IPS-NIHi11 (cell line): ENCODE measurements at regions not wholly inside any gene's neighbourhood (a gene's known extent, or its start where the extent isn't known, plus 50 kb on each side); places are given as distances from the start of the nearest gene placed in this dataset.

ENCODE experiments used
- DNase-seq: peaks from one replicate; pipeline ENCODE4 v3.0.0; 2012; ENCODE audit warnings: mixed read lengths, low spot score

- no peak for DNase-seq
These were observed 55.6 kb downstream of the ZNF281 start for GRCh38 chr1:200354243-200354642.

DNA sequence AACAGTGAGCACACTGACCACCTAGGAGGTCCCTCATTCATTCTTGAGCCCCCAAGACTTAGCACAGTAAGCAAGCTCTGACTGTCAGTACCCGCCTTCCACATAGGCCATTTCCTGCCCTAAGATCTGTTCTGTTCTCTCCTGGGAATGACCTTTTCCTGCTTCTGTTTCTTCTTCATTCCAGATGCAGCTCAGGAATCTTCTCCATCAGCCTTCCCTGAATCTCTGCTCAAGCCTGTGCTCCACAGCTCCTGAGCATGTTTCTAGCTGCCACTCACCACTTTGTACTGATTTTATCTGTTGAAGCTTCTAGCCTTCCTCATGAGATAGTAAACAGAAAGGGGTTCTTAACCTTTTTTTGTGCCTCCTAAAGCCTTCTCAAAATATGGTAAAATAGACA is 56.6 kb downstream of the ZNF281 start:
- no peak for DNase-seq

DNA sequence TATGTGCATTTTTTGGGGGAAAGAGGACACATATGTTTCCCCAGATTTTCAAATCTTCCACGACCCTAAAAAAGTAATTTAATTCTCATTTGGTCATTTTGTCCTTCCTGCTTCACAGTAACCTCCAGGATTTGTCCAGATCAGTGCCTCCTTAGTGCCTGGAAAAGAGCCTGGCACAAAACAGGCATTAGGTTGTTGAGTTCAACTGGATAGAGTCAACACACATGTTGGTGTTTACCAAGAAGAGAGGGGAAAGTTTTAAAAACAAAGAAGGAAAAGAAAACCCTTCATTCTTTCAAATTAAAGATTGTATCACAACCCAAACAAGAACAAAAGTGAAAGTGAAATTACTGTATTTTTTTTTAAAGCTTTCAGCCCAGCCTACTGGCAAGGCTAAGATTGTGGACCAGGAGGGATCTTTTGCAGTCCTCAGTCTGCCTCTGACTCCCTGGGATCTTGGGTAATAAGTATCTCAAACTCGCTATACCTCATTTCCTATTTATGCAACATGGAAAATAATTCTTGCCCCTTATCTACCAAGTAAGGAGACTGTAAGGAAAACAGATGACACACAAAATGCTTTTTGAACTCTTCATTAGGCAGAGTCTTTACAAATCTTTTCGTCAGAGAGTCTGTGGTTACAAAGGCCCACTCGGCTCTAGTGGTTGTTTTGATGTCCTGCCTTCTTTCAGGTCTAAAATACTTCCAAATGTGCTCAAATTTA is 57.8 kb downstream of the ZNF281 start:
- no peak for DNase-seq

DNA sequence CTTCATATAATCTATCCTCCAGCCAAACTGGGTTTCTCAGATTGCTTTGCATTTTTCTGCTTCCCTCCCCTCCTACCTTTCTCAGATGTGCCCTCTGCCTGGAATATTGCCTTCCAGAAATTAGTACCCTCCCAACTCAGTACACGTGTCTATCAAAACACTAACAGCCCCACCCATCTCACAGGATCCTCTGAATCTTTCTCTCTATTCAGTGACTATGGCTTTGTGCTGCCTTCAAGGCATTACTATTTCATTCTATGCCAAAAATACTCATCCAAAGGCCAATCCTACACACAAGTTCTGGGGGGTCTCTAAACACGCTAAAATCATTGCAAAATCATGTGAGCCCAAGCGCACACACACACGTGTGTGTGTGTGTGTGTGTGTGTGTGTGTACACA is 58.4 kb downstream of the ZNF281 start:
- DNase-seq = no peak

DNA sequence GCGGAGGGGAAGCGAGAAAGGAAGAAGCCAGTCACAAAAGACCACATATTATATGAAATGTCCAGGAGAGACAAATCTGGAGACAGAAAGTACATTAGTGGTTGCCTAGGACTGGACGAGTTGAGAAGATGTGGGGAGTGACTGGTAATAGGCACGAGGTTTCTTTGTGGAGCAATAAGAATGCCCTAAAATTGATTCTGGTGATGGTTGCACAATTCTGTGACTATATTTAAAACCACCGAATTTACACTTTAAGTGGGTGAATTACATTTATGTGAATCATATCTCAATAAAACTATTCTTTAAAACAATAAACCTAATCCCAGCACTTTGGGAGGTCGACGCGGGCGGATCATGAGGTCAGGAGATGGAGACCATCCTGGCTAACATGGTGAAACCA is 63.1 kb downstream of the ZNF281 start:
- no peak for DNase-seq

- DNase-seq = no peak
These were observed 64.3 kb downstream of the ZNF281 start for GRCh38 chr1:200345520-200345919.

- no peak for DNase-seq
These were observed 66.0 kb downstream of the ZNF281 start for GRCh38 chr1:200343874-200344273.

GRCh38 chr1:200342511-200343311 is 67.1 kb downstream of the ZNF281 start:
- no peak for DNase-seq

- no peak for DNase-seq
These were observed 71.4 kb downstream of the ZNF281 start for GRCh38 chr1:200338451-200338850.

DNA sequence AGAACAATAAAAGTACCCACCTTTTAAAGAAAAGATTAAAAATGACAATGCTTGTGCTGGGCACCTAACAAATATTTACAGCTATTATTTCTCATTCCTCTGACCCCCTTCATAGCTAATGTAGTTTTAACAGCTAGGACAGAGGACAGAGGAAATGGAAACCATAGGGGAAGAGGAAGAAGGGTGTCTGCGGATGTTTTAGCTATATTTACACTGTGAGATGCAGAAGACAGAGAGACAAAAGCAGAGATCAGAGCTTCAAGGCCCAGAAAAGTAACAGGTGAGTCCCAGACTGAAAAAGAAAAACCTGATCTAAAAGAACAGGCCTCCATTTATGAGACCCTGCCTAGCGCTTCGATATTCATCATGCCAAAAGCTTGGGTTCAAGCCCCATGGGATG is 72.0 kb downstream of the ZNF281 start:
- DNase-seq = no peak

- DNase-seq = no peak
These were observed 72.4 kb downstream of the ZNF281 start for GRCh38 chr1:200337410-200337809.

DNA sequence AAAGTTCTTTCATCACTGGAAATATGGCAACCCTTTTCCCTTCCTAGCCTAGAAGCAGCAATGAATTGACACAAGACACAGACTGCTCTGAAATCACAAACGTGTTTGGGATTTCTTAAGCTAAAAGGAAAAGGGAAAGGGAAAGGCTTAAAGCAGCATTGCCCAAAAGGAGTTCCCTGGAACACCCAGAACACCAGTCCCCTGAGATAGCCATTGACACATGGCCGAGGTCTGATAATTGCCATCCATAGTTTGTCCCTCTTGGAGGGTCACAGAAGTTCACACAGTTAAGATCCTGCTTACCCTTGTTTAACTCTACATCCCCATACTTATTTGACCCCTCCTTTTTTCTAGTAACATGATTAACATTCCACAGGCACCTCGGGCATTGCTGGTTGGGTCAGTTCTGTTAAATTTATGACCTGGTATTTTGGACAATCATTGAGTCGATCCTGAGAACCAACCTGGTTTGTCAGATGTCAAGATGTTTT is 72.9 kb downstream of the ZNF281 start:
- no peak for DNase-seq

DNA sequence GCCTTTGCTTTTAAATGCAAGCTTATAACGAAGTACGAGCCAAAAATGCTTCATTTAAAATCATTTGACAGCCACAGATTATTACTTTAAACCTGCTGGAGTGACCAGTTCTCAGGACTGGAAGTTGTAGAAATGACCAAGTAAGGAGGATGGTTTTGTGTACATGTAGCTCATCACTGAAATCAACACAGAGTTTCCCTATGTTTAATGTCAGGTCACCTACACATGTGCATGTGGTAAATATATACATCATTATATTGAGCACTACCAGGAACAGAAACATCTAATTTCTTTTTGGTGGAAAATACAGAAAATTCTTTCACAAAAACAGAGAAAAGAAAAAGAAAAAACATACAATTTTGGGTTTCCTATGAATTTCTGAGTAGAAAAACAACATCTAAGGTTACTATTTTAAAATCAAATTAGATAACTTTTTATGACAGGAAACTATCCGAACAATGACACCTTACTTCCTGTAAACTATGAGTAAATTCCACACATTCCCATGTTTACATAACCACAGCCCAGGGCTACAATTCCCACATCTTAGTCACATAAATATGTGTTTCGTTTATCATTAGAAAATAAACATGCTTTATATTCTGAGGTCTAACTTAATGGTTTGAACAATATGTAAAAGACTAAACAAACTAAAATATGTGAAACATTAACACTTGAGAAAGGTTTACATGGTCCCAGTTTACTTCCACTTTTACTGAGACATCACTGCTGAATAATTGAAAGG is 73.6 kb downstream of the ZNF281 start:
- DNase-seq = no peak

DNA sequence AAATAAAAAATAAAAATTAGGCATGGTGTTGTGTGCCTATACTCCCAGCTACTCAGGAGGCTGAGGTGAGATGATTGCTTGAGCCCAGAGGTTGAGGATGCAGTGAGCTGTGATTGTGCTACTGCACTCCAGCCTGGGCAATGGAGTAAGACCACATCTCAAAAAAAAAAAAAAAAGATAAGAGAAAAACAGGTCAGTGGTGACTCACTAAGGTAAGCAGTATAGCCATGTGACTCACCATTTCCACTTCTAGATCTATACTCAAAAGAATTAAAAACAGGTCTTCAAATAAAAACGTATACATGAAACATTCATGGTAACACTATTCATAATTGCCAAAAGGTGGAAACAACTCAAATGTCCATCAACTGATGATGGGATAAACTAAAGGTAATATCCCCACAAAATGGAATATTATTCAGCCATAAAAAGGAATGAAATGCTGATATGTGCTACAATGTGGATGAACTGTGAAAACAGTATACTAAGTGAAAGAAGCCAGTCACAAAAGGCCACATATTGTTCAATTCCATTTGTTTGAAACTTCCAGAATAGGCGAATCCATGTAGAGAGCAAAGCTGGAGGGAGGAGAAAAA is 75.1 kb downstream of the ZNF281 start:
- DNase-seq = no peak

DNA sequence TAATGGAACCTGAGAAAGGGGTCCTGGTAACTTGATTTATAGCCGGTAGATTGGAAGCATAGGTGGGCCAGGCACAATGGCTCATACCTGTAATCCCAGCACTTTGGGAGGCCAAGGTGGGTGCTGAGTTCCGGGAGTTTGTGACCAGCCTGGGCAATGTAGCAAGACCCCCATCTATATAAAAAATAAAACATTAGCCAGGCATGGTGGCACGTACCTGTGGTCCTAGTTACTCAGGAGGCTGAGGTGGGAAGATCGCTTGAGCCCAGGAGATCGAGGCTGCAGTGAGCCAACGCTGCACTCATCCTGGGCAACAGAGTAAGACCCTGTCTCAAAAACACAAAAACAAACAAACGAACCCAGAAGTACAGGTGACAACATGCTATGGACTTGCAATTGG is 76.5 kb downstream of the ZNF281 start:
- no peak for DNase-seq

GRCh38 chr1:200332716-200333115 is 77.1 kb downstream of the ZNF281 start:
- no peak for DNase-seq

GRCh38 chr1:200330741-200331428 is 79.0 kb downstream of the ZNF281 start:
- DNase-seq = no peak

DNA sequence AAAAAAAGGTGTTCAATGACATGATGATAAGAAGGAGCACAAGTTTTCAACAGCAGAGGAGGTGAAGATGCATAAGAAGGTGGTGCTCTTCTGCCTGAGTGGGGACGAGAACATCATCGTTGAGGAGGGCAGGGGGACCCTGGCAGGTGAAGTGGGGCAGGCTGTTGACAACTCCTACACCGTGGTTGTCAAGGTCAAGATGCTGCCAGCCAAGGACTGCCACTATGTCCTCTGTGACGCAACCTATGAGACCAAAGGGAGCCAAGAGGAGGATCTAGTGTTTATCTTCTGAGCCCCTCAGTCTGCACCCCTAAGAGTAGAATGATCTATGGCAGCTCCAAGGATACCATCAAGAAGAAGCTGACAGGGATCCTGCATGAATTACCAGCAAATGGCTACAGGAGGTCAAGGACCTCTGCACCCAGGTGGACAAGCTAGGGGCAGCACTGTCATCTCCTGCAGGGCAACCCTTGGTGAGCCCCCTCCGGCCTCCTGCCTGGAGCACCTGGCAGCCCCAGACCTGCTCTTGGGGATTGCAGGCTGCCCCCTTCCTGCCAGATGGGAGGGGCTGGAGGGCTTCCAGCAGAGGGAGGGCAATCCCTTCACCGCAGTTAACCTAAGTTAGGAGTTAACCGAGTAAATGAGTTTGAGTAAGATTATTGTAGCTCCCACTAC is 80.5 kb downstream of the ZNF281 start:
- DNase-seq = no peak

- DNase-seq = no peak
These were observed 81.5 kb downstream of the ZNF281 start for GRCh38 chr1:200328379-200328778.

DNA sequence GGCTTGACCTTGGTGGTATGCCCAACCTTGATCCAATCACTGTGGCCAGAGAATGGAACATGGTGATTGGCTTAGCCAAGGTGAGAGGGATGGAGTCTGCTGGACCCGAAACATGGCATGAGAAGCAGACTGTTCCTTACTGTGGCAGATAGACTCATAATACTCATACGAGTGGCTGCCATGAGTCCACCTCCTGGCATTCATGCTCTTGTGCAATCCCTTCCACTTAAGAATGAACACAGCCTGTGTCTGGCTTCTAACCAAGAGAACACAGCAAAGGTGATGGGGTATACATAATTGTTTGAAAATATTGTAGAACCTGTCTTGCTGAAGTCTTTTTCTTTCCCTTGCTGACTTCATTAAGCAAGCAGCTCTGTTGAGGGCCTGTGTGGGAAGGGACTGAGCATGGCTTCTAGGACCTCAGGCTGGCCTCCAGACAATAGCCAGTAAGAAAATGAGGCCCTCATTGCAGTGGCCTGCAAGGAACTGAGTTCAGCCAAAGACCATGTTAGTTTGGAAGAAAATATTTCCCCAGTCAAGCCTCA is 85.9 kb downstream of the ZNF281 start:
- no peak for DNase-seq

- DNase-seq = no peak
These were observed 90.7 kb downstream of the ZNF281 start for GRCh38 chr1:200319148-200319547.
